Osteoblast (primary cell): ENCODE measurements at regions not wholly inside any gene's neighbourhood (a gene's known extent, or its start where the extent isn't known, plus 50 kb on each side); places are given as distances from the start of the nearest gene placed in this dataset.

Source experiments
- DNase-seq: peaks from one replicate; pipeline ENCODE4 v3.0.0; 2011; ENCODE audit warnings: low spot score, mixed read lengths; ENCODE audit not compliant: insufficient read length; ENCODE audit errors: missing footprints
- H2AFZ ChIP-seq: 2 replicates; pipeline ENCODE4 v1.6.0; 2011; ENCODE audit warnings: mild to moderate bottlenecking, low read length
- H3K27ac ChIP-seq: 2 replicates; pipeline ENCODE4 v1.5.1; 2011; ENCODE audit warnings: mild to moderate bottlenecking, low read depth, low read length, moderate library complexity
- H3K27me3 ChIP-seq: 2 replicates; pipeline ENCODE4 v1.6.0; 2012; ENCODE audit warnings: mild to moderate bottlenecking, control low read depth, inconsistent platforms, low read length, moderate library complexity; ENCODE audit not compliant: insufficient read depth
- H3K36me3 ChIP-seq: 2 replicates; pipeline ENCODE4 v1.5.1; 2011; ENCODE audit warnings: mild to moderate bottlenecking, low read length, control low read depth, moderate library complexity; ENCODE audit not compliant: insufficient read depth
- H3K4me1 ChIP-seq: 2 replicates; pipeline ENCODE4 v1.5.1; 2011; ENCODE audit warnings: mild to moderate bottlenecking, low read length, control low read depth, moderate library complexity; ENCODE audit not compliant: insufficient read depth
- H3K4me2 ChIP-seq: 2 replicates; pipeline ENCODE4 v1.6.0; 2011; ENCODE audit warnings: mild to moderate bottlenecking, low read length; ENCODE audit not compliant: insufficient read depth
- H3K4me3 ChIP-seq: fragments of 200-600 bp; sonication (generic); 3 replicates; pipeline ENCODE4 v1.5.1; 2012; ENCODE audit warnings: mild to moderate bottlenecking, low read length, inconsistent platforms; ENCODE audit not compliant: insufficient read depth
- H3K79me2 ChIP-seq: 2 replicates; pipeline ENCODE4 v1.6.0; 2012; ENCODE audit warnings: mild to moderate bottlenecking, low read length, control low read depth, inconsistent platforms; ENCODE audit not compliant: insufficient read depth
- H3K9me3 ChIP-seq: 2 replicates; pipeline ENCODE4 v1.5.1; 2011; ENCODE audit warnings: low read depth, low read length, control low read depth
- H4K20me1 ChIP-seq: 2 replicates; pipeline ENCODE4 v1.6.0; 2012; ENCODE audit warnings: mild to moderate bottlenecking, low read length, control low read depth; ENCODE audit not compliant: insufficient read depth
- TF ChIP-seq, protein P1 (sequence below): IDR thresholded peaks from 2 replicates; pipeline ENCODE4 v1.5.1; 2011; ENCODE audit warnings: mild to moderate bottlenecking, low read depth, low read length, moderate library complexity; ENCODE audit errors: extremely low read depth

DNA sequence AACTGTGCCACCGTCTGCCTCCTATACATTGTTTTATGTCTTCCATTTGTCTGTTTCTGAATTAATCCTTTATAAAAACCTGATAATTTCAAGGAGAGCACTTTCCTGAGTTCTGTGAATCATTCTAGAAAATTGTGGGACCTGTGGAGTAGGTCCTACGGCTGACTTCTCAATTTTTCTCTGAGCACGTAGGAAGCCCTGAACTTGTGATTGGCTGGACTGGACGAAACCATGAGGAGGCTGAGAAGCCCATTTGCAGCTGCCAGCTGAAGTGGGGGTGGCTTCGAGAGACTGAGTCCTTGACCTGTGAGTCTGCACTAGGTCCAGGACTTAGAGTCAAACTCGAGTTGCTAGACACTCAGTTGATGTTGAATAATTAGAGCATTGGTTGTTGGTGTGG lies 277.1 kb upstream of the NCAM2 start:
- DNase-seq: no peak
- no peak overlapping the region for H3K4me3 ChIP-seq
- H3K27ac ChIP-seq: no peak overlapping the region
- TF ChIP-seq, protein P1, sequence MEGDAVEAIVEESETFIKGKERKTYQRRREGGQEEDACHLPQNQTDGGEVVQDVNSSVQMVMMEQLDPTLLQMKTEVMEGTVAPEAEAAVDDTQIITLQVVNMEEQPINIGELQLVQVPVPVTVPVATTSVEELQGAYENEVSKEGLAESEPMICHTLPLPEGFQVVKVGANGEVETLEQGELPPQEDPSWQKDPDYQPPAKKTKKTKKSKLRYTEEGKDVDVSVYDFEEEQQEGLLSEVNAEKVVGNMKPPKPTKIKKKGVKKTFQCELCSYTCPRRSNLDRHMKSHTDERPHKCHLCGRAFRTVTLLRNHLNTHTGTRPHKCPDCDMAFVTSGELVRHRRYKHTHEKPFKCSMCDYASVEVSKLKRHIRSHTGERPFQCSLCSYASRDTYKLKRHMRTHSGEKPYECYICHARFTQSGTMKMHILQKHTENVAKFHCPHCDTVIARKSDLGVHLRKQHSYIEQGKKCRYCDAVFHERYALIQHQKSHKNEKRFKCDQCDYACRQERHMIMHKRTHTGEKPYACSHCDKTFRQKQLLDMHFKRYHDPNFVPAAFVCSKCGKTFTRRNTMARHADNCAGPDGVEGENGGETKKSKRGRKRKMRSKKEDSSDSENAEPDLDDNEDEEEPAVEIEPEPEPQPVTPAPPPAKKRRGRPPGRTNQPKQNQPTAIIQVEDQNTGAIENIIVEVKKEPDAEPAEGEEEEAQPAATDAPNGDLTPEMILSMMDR: no peak
- H3K79me2 ChIP-seq: no peaks in the 10 kb centered on the region
- H3K9me3 ChIP-seq: peaks cover 2% of the 10 kb centered on the region
- no peak overlapping the region for H3K4me2 ChIP-seq
- no peaks in the 10 kb centered on the region for H3K36me3 ChIP-seq
- no peaks in the 10 kb centered on the region for H3K4me1 ChIP-seq
- H3K27me3 ChIP-seq: no peaks in the 10 kb centered on the region
- H2AFZ ChIP-seq: no peak overlapping the region
- no peaks in the 10 kb centered on the region for H4K20me1 ChIP-seq

DNA sequence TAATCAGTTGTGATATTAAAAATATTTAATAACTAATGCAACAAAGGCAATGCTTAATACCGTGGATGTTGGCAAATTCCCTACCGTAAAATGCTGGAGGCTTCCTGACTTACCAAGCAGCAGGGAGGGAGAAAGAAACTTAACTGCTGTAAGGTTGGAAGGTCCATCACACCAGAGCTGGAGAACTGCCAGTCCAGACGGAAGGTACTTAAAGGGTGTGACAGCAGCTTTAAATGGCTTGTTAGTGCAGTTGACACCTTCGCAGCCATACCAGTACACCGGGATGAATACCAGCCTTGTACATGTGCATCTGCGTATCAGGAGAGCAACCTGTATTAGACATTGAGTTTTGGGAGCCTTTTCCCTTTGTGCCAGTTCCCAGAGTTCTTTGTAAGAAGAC lies 269.5 kb upstream of the NCAM2 start:
- Histone ChIP-seq H3K4me2 (no peak overlapping the region), H3K9me3 (no peaks in the 10 kb centered on the region), H3K27me3 (no peaks in the 10 kb centered on the region), H4K20me1 (no peaks in the 10 kb centered on the region), H3K36me3 (no peaks in the 10 kb centered on the region), H3K4me3 (no peak overlapping the region), H3K4me1 (no peaks in the 10 kb centered on the region), H3K79me2 (no peaks in the 10 kb centered on the region), H2AFZ (no peak overlapping the region), H3K27ac (no peak overlapping the region)
- DNase-seq: no peak
- TF ChIP-seq, protein P1: no peak

DNA sequence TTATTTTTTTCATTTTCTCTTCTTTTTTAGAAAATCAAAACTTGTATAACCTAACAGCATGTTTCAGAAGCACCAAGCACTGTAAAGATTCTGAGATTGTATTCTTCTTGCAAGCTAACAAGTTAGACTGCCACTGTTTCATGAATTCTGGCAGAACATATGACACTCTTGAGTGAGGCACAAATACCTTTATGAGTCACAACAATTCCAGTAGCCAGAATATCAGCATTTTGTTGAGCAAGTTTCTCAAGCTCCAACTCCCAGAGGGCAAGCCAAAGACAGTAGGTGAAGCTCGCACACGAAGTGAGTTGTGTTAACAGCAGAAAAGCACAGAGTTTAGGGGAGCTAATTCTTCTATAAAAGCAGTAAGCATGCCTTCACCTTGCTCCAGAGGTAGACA lies 268.8 kb upstream of the NCAM2 start:
- H3K27ac ChIP-seq: no peak overlapping the region
- no peak overlapping the region for H3K4me2 ChIP-seq
- no peaks in the 10 kb centered on the region for H3K4me1 ChIP-seq
- H3K27me3 ChIP-seq: no peaks in the 10 kb centered on the region
- H3K36me3 ChIP-seq: no peaks in the 10 kb centered on the region
- DNase-seq: no peak
- TF ChIP-seq, protein P1: no peak
- no peak overlapping the region for H2AFZ ChIP-seq
- H4K20me1 ChIP-seq: no peaks in the 10 kb centered on the region
- H3K9me3 ChIP-seq: peaks cover 4% of the 10 kb centered on the region
- no peaks in the 10 kb centered on the region for H3K79me2 ChIP-seq
- no peak overlapping the region for H3K4me3 ChIP-seq

DNA sequence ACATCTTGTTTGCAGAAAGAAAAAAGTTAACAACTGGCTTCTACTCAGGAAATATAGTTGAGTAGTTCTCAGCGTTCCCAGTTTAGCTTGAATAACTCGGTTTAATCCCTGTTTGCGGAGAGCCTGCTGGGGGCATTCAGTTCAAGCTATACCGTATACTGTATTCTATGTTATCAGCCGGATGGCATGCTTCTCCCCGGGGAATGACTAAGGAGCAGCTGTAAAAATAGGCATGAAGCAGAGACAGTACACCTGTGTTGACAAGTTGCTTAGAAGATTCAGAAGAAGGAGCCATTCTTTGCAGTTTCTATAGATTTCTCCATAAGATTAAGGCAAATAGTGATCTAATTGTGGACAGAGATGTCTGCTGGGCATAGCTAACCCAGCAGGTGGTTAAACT lies 267.8 kb upstream of the NCAM2 start:
- Histone ChIP-seq H3K4me1 (no peaks in the 10 kb centered on the region), H3K36me3 (no peaks in the 10 kb centered on the region), H3K9me3 (peaks cover 6% of the 10 kb centered on the region), H3K4me2 (no peak overlapping the region), H3K27me3 (no peaks in the 10 kb centered on the region), H3K79me2 (no peaks in the 10 kb centered on the region), H3K4me3 (no peak overlapping the region), H2AFZ (no peak overlapping the region), H3K27ac (no peak overlapping the region), H4K20me1 (no peaks in the 10 kb centered on the region)
- TF ChIP-seq, protein P1: no peak
- DNase-seq: no peak
